HFFc6 (cell line): ENCODE measurements at regions not wholly inside any gene's neighbourhood (a gene's known extent, or its start where the extent isn't known, plus 50 kb on each side); places are given as distances from the start of the nearest gene placed in this dataset.

Source experiments
- DNase-seq: peaks from one replicate; pipeline ENCODE4 v3.0.0-alpha.2; 2018
- H3K27ac Mint-ChIP-seq: 2 replicates; pipeline ENCODE4 v1.8.0; 2020; ENCODE audit warnings: mild to moderate bottlenecking, mixed read lengths
- H3K27me3 Mint-ChIP-seq: 2 replicates; pipeline ENCODE4 v1.8.0; 2021; ENCODE audit warnings: mild to moderate bottlenecking, moderate library complexity, mixed read lengths; ENCODE audit not compliant: insufficient read depth
- H3K36me3 Mint-ChIP-seq: 2 replicates; pipeline ENCODE4 v1.8.0; 2021; ENCODE audit warnings: low read depth, mixed read lengths
- H3K4me1 Mint-ChIP-seq: 2 replicates; pipeline ENCODE4 v1.8.0; 2020; ENCODE audit warnings: low read depth, mixed read lengths
- H3K4me3 Mint-ChIP-seq: 2 replicates; pipeline ENCODE4 v1.8.0; 2020; ENCODE audit warnings: mild to moderate bottlenecking, moderate library complexity, mixed read lengths
- H3K9me3 Mint-ChIP-seq: 2 replicates; pipeline ENCODE4 v1.8.0; 2020; ENCODE audit warnings: mild to moderate bottlenecking, mixed read lengths
- TF ChIP-seq, protein P1 (sequence below): fragments of 200-600 bp; sonication (generic); IDR thresholded peaks from 2 replicates; pipeline ENCODE4 v1.5.0; 2021; ENCODE audit warnings: antibody characterized with exemption, mild to moderate bottlenecking

- H3K4me1 Mint-ChIP-seq: peaks cover 91% of the 10 kb centered on the region
These were observed 86.8 kb downstream of the RFLNA start for GRCh38 chr12:124381456-124382296.

GRCh38 chr12:124380796-124381455, 86.0 kb downstream of the RFLNA start:
- no peak for DNase-seq
- Mint-ChIP-seq H3K4me1 (peaks cover 87% of the 10 kb centered on the region), H3K27ac (peak overlapping the region; percentile 97)

More at GRCh38 chr12:124381456-124382296, 86.8 kb downstream of the RFLNA start:
- DNase-seq: peak; percentile 78
- TF ChIP-seq, protein P1, sequence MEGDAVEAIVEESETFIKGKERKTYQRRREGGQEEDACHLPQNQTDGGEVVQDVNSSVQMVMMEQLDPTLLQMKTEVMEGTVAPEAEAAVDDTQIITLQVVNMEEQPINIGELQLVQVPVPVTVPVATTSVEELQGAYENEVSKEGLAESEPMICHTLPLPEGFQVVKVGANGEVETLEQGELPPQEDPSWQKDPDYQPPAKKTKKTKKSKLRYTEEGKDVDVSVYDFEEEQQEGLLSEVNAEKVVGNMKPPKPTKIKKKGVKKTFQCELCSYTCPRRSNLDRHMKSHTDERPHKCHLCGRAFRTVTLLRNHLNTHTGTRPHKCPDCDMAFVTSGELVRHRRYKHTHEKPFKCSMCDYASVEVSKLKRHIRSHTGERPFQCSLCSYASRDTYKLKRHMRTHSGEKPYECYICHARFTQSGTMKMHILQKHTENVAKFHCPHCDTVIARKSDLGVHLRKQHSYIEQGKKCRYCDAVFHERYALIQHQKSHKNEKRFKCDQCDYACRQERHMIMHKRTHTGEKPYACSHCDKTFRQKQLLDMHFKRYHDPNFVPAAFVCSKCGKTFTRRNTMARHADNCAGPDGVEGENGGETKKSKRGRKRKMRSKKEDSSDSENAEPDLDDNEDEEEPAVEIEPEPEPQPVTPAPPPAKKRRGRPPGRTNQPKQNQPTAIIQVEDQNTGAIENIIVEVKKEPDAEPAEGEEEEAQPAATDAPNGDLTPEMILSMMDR: no peak
- Mint-ChIP-seq H3K9me3 (no peaks in the 10 kb centered on the region), H3K36me3 (peaks cover 43% of the 10 kb centered on the region), H3K27ac (peak overlapping the region; percentile 97), H3K4me3 (peak overlapping the region; percentile 77), H3K27me3 (peaks cover 42% of the 10 kb centered on the region)

GRCh38 chr12:124379938-124380754, 85.3 kb downstream of the RFLNA start:
- Mint-ChIP-seq H3K36me3 (peaks cover 46% of the 10 kb centered on the region), H3K4me1 (peaks cover 79% of the 10 kb centered on the region)

More at GRCh38 chr12:124380796-124381455, 86.0 kb downstream of the RFLNA start:
- Mint-ChIP-seq H3K27me3 (peaks cover 38% of the 10 kb centered on the region), H3K4me3 (peak overlapping the region; percentile 77), H3K9me3 (no peaks in the 10 kb centered on the region), H3K36me3 (peaks cover 46% of the 10 kb centered on the region)
- TF ChIP-seq, protein P1: no peak

DNA sequence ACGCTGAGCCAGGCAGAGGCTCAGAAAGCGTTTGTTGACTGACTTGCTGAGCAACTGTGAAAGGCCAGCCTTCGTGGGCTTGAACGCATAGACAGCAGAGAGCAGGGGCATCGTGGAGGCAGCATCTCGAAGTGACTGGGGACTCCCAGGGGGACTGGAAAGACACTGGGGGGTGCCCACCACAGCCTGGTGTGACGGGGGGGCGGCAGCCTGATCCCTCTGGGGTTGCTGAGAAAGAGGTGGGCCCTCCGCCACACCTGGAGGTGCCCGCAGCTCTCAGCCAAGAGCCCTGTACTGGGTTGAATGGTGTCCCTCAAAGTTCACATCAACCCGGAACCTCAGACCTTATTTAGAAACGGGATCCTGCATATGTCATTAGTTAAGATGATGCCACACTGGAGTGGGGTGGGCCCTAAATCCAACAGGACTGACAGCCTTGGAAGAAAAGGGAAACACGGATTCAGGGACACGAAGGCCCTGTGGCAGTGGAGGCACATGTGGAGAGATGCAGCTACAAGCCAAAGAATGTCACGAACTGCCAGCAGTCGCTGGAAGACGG, 84.6 kb downstream of the RFLNA start:
- Mint-ChIP-seq H3K27ac (peak overlapping the region; percentile 97), H3K9me3 (no peaks in the 10 kb centered on the region), H3K4me3 (peak overlapping the region; percentile 77), H3K36me3 (peaks cover 42% of the 10 kb centered on the region), H3K27me3 (peaks cover 34% of the 10 kb centered on the region), H3K4me1 (peaks cover 72% of the 10 kb centered on the region)
- DNase-seq: no peak
- TF ChIP-seq, protein P1: no peak

More at GRCh38 chr12:124379938-124380754, 85.3 kb downstream of the RFLNA start:
- DNase-seq: peak; percentile 91
- peaks cover 35% of the 10 kb centered on the region for H3K27me3 Mint-ChIP-seq
- H3K9me3 Mint-ChIP-seq: no peaks in the 10 kb centered on the region
- TF ChIP-seq, protein P1: peak; percentile 77
- H3K27ac Mint-ChIP-seq: peak overlapping the region; percentile 97
- H3K4me3 Mint-ChIP-seq: peak overlapping the region; percentile 77

- peaks cover 68% of the 10 kb centered on the region for H3K4me1 Mint-ChIP-seq
- no peak for DNase-seq
- peak overlapping the region; percentile 77 for H3K4me3 Mint-ChIP-seq
- TF ChIP-seq, protein P1: no peak
- H3K9me3 Mint-ChIP-seq: no peaks in the 10 kb centered on the region
- peaks cover 32% of the 10 kb centered on the region for H3K27me3 Mint-ChIP-seq
- peaks cover 41% of the 10 kb centered on the region for H3K36me3 Mint-ChIP-seq
- peak overlapping the region; percentile 97 for H3K27ac Mint-ChIP-seq
These were observed 84.0 kb downstream of the RFLNA start for GRCh38 chr12:124378926-124379325.
